ENCODE measurements at regions not wholly inside any gene's neighbourhood (a gene's known extent, or its start where the extent isn't known, plus 50 kb on each side); places are given as distances from the start of the nearest gene placed in this dataset.

DNA sequence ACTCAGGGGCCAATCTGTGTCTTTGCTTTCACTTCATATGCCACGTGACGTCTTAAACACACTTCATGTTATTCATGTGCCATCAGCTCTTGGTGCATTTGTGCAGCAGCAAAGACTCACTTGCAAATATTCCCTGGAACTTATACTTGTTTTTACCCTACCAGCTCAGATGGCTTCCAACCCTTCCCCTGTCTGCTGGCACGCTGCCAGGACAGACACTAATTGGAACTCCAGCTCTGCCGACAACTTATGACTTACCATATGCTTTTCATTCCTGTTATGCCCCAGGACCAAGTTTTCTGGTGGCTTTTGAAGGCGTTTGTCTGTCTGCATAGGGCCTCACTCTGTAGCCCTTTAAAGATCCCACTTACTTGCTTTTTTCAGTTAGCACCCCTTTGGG lies 261.7 kb upstream of the GNPDA2 start:
- H3K4me1 ChIP-seq (ENCODE audit: control insufficient read depth, insufficient read depth, low read length), result no peaks in the 10 kb centered on the region
- BruUV-seq (replicated peaks), result no TSS peak
- H3K79me1 ChIP-seq (ENCODE audit: low read depth in 1 of 2, low read length in 2 of 2), result no peaks in the 10 kb centered on the region
- no peaks in the 10 kb centered on the region for H3K36me3 ChIP-seq (ENCODE audit: control insufficient read depth, insufficient read depth, low read length)
- H3K18ac ChIP-seq (ENCODE audit: low read depth, low read length), result no peak overlapping the region
- no peak overlapping the region for H2AFZ ChIP-seq (replicated peaks; ENCODE audit: low read length, poor library complexity)
- no peak overlapping the region for H3K23ac ChIP-seq (ENCODE audit: low read depth, low read length)
- WGBS, 2 experiments (ENCODE audit: extremely low coverage in 2 of 2, insufficient read length in 1 of 2), result 63% methylated on average over 4 of the region's 5 CpGs; no CpG with 5 or more reads in 1 of the 2 experiments
- no peak overlapping the region for H2BK15ac ChIP-seq (ENCODE audit: low read depth, low read length)
- H3K4me2 ChIP-seq (ENCODE audit: low read depth, low read length), result no peak overlapping the region
- ChIA-PET POLR2A (ENCODE audit: unreplicated experiment) (no interaction called here), CTCF (no interaction called here)
- intact Hi-C loops (cut with micrococcal nuclease), result no loop called here
- no peaks in the 10 kb centered on the region for H3K27me3 ChIP-seq (ENCODE audit: control insufficient read depth, insufficient read depth, low read length)
- H2AK9ac ChIP-seq (replicated peaks; ENCODE audit: low read depth, low read length, poor library complexity), result no peak overlapping the region
- H3K14ac ChIP-seq (replicated peaks; ENCODE audit: low read depth, low read length), result no peak overlapping the region
- no peak overlapping the region for H4K8ac ChIP-seq (ENCODE audit: low read depth in 2 of 2, low read length in 2 of 2)
- H3K56ac ChIP-seq (ENCODE audit: extremely low read depth, insufficient read depth, low read length), result no peak overlapping the region
- H4K20me1 ChIP-seq (ENCODE audit: insufficient read depth, low read length), result no peaks in the 10 kb centered on the region
- no peak overlapping the region for H2BK20ac ChIP-seq (ENCODE audit: low read depth, low read length)
- no peak overlapping the region for H4K91ac ChIP-seq (ENCODE audit: insufficient read depth, low read depth, low read length)
- no peak overlapping the region for H2BK120ac ChIP-seq (ENCODE audit: low read depth, low read length)
- no peak for DNase-seq
- H3K4ac ChIP-seq (ENCODE audit: low read depth, low read length), result no peak overlapping the region
- H2BK5ac ChIP-seq (ENCODE audit: low read depth, low read length, poor library complexity, severe bottlenecking), result no peak overlapping the region
- dilution Hi-C loops (cut with HindIII; ENCODE audit: low sequenced_read_pairs, unreplicated experiment), result no loop called here
- no peak for ATAC-seq (ENCODE audit: low read depth)
- H3K9me3 ChIP-seq (ENCODE audit: control insufficient read depth, insufficient read depth, low read length), result peaks cover 13% of the 10 kb centered on the region
- H2AK5ac ChIP-seq (ENCODE audit: low read depth, low read length), result no peak overlapping the region
- in situ Hi-C loops (cut with MboI; ENCODE audit: low sequenced_read_pairs), result no loop called here
- H3K27ac ChIP-seq (ENCODE audit: insufficient read depth, low read length), result no peak overlapping the region
- no peak overlapping the region for H3K4me3 ChIP-seq (ENCODE audit: insufficient read depth, low read depth, low read length)
- H3K9me1 ChIP-seq (ENCODE audit: insufficient read depth, low read length), result no peaks in the 10 kb centered on the region
- no peak overlapping the region for H4K5ac ChIP-seq (ENCODE audit: low read depth, low read length)
- no peak overlapping the region for H3K9ac ChIP-seq (ENCODE audit: low read depth, low read length)
- TF ChIP-seq, protein P1, sequence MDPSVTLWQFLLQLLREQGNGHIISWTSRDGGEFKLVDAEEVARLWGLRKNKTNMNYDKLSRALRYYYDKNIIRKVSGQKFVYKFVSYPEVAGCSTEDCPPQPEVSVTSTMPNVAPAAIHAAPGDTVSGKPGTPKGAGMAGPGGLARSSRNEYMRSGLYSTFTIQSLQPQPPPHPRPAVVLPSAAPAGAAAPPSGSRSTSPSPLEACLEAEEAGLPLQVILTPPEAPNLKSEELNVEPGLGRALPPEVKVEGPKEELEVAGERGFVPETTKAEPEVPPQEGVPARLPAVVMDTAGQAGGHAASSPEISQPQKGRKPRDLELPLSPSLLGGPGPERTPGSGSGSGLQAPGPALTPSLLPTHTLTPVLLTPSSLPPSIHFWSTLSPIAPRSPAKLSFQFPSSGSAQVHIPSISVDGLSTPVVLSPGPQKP (IDR thresholded peaks at IDR 0.05; ENCODE audit: borderline replicate concordance, low read depth, low read length), result no peak
- no peak for TF ChIP-seq RFX5 (IDR thresholded peaks at IDR 0.05; ENCODE audit: low read depth, low read length)
- no peak for TF ChIP-seq RAD21 (IDR thresholded peaks at IDR 0.05; ENCODE audit: low read length)
- TF ChIP-seq MXI1 (IDR thresholded peaks at IDR 0.05; ENCODE audit: borderline replicate concordance, low read depth, low read length), result no peak
- TF ChIP-seq CEBPB (IDR thresholded peaks at IDR 0.05; ENCODE audit: low read depth, low read length), result no peak
- TF ChIP-seq POLR2A (IDR thresholded peaks at IDR 0.05; ENCODE audit: low read depth, low read length), result no peak
- no peak for TF ChIP-seq NFE2L2 (IDR thresholded peaks at IDR 0.05; ENCODE audit: low read depth, low read length)
- TF ChIP-seq MAZ (IDR thresholded peaks at IDR 0.05; ENCODE audit: borderline replicate concordance, low read depth, low read length), result no peak
- TF ChIP-seq, protein P2, sequence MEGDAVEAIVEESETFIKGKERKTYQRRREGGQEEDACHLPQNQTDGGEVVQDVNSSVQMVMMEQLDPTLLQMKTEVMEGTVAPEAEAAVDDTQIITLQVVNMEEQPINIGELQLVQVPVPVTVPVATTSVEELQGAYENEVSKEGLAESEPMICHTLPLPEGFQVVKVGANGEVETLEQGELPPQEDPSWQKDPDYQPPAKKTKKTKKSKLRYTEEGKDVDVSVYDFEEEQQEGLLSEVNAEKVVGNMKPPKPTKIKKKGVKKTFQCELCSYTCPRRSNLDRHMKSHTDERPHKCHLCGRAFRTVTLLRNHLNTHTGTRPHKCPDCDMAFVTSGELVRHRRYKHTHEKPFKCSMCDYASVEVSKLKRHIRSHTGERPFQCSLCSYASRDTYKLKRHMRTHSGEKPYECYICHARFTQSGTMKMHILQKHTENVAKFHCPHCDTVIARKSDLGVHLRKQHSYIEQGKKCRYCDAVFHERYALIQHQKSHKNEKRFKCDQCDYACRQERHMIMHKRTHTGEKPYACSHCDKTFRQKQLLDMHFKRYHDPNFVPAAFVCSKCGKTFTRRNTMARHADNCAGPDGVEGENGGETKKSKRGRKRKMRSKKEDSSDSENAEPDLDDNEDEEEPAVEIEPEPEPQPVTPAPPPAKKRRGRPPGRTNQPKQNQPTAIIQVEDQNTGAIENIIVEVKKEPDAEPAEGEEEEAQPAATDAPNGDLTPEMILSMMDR (conservative IDR thresholded peaks at IDR 0.05; ENCODE audit: low read depth, low read length), result no peak
- no peak for TF ChIP-seq SMC3 (IDR thresholded peaks at IDR 0.05; ENCODE audit: low read depth, low read length)
- TF ChIP-seq CHD1 (IDR thresholded peaks at IDR 0.05; ENCODE audit: low read depth, low read length), result no peak

All from IMR-90 (cell line).